Posterior cingulate gyrus (tissue), 11 donors: ENCODE measurements at regions not wholly inside any gene's neighbourhood (a gene's known extent, or its start where the extent isn't known, plus 50 kb on each side); places are given as distances from the start of the nearest gene placed in this dataset.

Source experiments
- DNase-seq, 10 donors: peaks; one replicate each; pipeline versions ENCODE4 v3.0.0 to v3.0.0-alpha.2; 2020 to 2021; ENCODE audit warnings: mixed read lengths in 3 of 10
- intact Hi-C: fragments of 100-400 bp; cut with DNase I; formaldehyde crosslinking; loops from one replicate; pipeline ENCODE4 v1.15.1; 2023

DNA sequence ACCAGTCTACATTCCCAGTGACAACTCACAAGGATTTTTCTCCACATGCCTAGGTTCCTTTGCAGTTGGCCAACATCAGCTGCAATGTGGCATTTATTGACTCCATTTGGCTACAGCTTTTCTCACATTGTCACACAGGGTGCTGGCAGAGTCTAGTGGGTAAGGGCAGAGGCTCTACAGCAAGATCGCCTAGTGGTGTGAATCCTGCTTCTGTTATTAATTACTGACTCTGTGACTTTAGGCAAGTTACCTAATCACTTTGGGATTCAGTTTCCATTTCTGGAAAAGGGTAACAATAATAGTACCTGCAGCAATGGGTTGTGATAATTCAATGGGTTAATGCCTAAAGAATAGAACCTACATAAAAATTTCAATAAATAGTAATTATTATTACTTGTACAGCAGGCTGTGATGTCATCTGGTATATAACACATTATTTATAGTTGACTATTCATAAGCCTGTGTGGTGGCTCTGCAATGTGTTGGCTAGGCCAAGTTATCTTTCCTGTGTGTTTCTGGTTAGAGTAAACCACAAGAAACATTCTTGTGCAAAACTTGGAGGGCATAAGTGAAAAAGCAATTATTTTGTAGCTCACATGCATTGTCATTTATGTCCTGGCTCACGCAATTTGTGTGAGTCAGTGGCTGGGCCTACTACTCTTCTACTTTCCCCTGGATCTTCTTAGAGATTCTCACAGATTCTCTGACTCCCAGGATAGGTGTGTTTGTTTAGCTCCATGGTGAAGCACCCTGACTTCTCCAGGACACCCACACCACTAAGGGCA is 59.5 kb downstream of the PTGS2 start:
- no peak for DNase-seq
- intact Hi-C loops = no loop called here

DNA sequence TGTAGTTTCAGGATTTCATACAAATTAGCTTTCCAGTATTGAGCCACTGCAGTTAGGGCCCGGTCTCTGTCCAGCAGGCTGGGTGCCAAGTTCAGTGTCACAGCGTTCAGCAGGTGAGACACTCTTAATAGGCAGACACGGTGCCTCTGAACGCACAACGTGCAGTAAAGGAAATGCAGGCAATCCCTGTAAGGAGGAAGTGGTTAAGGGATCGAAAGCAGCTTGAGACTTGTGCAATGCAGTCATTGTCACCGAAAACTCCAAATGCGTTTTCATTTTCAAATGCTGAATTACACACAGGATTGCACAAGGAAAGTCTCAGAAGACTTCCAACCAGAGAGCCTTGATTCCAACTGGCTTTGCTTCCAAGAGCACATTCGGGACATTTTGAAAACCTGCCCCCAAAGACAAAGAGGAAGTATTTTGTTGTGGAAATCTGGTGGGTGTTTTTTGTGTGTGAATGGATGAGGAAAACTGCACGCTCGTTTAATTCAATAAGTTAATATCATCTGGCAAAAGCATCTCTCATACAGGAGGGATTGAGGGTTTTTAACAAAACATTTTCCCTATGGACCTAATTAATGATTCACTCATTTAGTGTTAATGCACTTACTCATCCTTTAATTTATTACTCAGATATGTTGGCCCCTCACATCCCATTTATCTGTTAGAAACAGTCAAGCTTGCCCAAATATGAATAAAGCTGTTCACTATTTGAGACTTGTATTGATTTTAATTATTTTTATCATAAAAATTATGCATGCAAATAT is 61.6 kb downstream of the PTGS2 start:
- DNase-seq = peak in 3 of 10 donors; percentile 12 to 66 (median 54)
- intact Hi-C loops = loop anchor here (5.0 kb wide), 1 partner anchor 64 kb away; the partner anchor contains the start of gene PTGS2

DNA sequence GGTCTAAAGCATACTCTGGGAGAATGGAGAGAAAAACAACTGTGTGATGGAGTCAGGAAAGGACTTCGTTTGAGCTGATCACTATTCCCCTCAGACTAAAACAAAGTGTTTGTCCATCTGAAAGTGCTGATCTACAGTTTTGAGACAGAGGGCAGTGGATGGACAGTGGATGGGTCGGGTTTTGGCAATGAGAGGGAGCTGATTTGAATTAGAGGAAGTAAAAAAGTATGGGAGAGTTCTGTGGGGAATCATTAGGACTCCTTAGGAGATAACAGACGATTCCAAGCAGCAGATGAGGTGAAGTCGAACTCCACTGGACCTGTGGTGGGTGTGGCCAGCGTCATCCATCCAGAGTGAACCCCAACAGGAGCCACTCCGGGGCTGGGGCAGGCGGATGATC is 62.3 kb downstream of the PTGS2 start:
- intact Hi-C loops = loop anchor here (5.0 kb wide), 1 partner anchor 64 kb away; the partner anchor contains the start of gene PTGS2
- DNase-seq = no peak

DNA sequence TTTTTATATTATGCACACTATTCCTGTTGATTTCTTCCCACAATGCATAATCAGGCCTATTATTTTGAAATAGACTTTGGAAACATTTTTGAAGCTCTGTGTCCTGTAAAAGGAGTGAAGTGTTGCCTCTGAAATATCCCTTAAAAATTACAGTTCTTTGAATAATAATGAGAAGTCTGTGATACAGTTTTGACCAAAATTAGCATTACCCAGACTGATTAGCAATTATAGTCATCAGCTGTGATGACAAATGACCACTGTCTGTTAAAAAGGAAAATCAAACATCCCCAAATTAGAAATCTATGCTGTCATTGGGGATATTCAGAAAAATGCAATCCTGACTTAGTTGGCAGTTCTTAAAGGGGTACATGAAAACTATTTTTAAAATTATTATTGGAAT is 63.7 kb downstream of the PTGS2 start:
- intact Hi-C loops = loop anchor here (5.0 kb wide), 1 partner anchor 66 kb away; the partner anchor contains the start of gene PTGS2
- no peak for DNase-seq

DNA sequence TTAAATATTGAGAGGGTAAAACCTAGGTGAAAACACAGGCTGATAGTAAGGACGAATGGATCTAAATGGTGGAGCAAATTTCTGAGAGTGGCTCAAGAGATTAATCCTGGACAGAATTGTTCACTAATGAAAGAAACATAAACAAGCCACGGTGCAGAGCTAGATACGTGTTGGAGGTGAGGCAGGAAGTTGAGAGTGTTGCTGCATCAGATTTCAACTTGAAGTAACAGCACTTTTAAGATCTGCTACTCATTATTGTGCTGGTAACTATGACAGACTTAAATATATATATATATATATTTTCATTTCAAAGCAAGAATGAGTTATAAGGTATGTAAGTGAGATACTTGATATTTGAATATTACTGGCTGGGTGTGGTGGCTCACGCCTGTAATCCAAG is 64.9 kb downstream of the PTGS2 start:
- intact Hi-C loops = loop anchor here (5.0 kb wide), 1 partner anchor 67 kb away; the partner anchor contains the start of gene PTGS2
- no peak for DNase-seq

DNA sequence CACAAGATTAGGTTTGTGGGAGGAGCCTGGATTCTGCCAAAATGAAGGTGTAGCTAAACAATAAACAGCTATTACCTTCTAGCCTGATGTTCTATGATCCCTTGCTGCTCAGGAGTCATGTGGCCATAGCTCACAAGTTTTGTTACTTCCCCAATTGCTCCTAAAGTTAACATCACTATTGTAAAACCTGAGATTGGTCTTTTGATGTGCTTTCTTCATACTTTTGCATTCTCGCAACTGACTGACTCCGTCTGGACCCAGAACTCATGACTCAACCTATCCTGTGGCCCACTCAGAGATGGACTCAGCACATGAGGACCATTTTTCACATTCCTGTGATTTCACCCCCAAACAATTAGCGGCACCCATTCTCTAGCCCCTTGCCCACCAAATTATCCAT is 69.1 kb downstream of the PTGS2 start:
- intact Hi-C loops = no loop called here
- DNase-seq = no peak

DNA sequence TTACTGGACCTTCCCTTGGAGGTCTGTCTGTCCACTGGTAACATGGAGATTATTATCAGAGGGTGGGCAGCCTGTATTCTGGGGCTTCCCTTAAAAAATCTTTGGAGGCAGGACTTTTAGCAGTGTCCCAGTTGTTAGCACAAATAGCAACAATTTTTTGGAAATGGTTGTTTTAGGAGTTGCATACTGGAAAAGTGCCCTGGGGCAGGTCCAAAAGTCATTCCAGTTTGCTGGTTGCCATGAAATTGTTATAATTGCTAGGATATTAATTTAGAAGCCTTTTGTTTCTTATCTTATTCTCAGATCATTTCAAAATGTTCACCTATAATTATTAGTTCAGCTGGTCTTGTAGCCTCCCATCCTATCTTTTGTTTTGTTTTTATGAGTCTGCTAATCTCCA is 71.0 kb downstream of the PTGS2 start:
- DNase-seq = no peak
- intact Hi-C loops = no loop called here

DNA sequence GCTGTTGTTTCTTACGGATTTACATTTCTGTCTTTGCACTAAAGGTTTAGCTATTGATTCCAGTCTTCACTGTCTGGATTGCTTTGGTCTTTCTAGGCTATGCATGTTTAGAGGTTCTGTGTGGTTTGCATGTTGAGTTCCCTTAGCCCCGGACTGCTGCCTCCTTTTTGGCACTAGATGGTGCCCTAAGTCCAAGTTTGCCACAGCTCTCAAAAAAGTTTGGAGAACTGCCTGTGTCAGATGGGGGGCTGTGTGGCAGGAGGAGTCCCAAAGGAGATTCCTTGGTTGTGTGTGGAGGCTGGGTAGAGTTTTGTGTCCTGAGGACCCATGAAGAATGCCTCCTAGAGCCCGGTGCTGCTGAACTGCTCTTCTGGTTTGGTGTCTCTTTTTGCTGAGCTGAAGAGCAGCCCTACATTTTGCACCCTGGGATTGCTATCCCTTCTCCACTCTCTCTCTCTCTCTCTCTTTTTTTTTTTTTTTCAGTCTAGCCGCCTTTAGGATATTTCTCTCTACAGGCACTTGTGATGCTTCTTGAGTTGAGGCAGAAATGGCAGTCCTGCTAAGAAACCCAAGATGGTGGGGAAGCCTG is 74.4 kb downstream of the PTGS2 start:
- intact Hi-C loops = loop anchor here (1.0 kb wide), 1 partner anchor 379 kb away; no protein-coding TSS in a partner anchor

DNA sequence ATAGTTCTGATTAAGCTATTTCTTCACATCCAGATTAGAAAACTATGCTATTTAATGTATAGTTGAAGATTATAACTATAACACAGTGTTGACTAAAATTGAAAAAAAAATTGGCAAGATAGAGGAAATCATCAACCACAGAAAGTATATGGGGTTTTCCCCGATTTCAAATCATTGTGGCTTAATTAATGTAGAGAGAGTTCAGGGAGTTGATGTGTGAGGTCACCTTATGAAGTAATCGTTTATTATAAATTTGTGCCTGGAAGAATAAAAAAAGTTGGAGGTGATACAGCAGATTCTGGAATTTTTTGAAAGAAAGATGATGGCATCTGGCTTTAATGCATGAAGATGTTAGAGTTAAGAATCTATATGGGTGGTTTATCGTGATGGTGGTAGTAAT is 84.3 kb downstream of the PTGS2 start:
- DNase-seq = no peak
- intact Hi-C loops = no loop called here

More for the DNA sequence above, 74.4 kb downstream of the PTGS2 start:
- DNase-seq = no peak

DNA sequence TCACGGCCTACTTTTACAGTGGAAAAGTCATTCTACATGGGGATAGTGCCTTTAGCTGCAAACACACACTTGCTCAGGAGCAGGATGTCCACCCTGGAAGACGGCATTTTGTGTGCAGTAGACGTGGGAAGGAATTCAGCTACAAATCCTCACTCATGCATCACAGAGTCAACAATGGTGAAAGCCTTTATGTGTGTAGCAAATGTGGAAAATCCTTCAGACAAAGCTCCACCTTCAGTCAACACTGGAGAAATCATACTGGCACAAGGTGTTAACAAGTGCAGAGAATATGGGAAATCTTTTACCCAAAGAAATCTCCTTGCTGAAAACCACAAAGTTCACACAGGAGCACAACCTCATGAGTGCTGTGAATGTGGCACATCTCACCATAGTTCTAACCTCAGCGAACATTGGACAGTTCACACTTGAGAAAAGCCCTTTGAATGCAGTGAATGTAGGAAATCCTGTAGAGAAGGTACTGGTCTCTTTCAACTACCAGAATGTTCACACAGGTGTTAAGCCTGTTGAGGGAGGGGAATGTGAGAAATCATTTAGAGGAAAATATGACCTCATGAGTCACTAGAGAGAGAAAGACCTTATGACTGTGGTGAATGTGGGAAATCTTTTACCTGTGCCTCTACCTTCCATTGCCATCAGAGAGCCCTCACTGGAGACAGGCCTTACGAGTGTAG is 101.8 kb downstream of the PTGS2 start:
- intact Hi-C loops = no loop called here
- no peak for DNase-seq

DNA sequence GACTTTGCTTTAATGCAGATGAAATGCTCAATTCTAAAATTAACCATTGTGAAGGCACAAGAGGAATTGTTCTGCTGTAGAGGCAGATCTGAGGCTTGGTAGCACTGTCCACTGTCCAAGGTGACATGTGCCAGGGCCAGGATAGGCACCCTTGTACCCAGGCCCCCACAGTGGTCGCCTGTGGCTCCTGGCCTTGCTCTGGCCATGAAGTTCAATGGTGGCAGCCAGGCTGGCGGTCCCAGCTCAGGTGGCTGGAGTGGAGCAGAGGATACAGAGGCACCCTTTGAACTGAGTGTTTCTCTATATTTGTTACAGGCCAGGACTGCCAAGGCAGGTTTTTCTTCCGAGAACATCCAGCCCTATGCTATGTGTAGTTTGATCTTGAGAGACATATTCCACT is 102.6 kb downstream of the PTGS2 start:
- DNase-seq = peak in 1 of 10 donors; percentile 79
- intact Hi-C loops = no loop called here

DNA sequence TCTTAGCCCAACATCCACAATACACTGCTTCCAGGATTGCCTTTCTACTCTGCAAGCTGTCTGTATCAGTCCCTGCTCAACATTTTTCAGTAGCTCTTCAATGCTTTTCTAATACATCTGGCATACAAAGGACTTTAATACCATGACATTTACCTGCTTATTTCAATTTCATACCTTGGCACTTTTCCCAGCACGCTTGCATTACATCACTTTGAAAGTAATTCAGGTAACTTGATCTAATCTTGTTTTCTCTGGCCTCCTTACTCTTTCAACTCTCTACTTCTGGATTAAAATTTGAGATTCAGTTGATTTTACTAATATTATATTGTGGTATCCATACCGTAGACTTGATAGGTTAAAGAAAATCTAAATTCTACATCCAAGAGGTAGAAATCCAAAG is 103.0 kb downstream of the PTGS2 start:
- intact Hi-C loops = no loop called here
- no peak for DNase-seq

DNA sequence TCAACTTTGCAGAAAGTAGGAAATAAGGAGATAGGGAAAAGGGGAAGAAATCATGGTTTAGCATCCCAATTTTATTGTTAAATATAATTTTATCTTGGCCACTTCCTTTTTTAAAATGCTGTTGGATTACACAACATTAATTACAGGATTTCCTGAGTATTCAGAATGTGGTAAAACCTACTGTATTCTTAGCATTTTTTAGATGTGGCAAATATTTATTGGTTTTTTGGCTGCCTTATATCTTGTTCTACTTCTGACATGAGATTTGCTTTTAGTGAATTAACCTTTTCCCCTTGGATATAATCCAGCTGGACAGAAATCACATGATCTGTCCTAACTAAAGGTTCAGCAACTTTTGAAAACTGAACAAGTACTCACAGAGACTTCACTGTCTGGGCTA is 104.9 kb downstream of the PTGS2 start:
- DNase-seq = no peak
- intact Hi-C loops = no loop called here

DNA sequence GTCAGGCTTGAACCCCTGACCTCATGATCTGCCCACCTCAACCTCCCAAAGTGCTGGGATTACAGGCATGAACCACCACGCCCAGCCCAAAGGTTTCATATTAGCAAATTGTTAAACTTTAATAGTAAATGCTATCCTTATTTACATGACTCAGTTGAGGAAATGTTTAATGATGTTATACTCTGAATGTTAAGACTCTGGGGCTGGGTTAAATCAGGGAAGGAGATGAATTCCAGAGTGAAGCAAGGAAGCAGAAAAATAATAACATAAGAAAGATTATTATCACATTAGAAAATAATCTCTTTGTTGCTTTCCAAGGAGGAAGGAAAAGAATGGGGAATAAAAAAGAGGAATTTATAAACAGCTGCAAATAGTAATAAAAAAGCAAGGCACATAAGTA is 105.3 kb downstream of the PTGS2 start:
- intact Hi-C loops = no loop called here
- no peak for DNase-seq

DNA sequence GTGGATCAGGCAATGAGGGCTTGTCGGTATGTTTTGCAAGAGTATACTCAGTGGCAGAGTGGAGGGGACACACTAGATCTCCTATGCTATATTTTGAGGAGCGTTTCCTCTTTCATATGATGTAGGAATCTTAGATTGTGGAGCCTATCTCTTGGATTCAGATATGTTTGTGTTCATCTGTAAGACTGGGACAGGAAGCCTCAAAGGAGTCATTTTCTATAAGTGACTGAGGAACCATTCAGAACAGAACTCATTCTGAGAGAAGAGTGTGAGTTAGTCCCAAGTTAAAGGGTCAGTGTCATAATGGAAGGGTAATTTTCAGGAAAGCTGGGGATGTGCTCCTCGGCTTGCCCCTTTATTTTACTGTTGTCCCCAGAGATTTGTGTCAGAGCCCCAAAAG is 107.7 kb downstream of the PTGS2 start:
- DNase-seq = no peak
- intact Hi-C loops = no loop called here

DNA sequence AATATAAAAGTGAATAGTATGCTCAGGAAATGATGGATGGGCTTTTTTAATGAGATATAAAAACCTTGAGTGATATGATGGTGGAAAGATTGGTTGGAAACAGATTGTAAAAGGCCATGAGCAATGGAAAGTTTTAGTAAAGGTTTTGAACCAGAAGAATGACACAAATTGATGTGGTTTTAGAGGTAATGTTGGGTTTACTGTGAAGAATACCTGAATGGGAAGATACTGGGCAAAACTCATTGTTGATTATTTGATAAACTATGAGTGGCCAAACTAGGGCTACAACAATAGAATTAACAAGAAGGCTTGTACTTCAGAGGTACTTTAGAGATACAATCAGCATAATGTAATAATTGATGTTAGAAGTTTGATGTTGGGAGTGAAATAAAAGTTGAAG is 108.5 kb downstream of the PTGS2 start:
- no peak for DNase-seq
- intact Hi-C loops = no loop called here

DNA sequence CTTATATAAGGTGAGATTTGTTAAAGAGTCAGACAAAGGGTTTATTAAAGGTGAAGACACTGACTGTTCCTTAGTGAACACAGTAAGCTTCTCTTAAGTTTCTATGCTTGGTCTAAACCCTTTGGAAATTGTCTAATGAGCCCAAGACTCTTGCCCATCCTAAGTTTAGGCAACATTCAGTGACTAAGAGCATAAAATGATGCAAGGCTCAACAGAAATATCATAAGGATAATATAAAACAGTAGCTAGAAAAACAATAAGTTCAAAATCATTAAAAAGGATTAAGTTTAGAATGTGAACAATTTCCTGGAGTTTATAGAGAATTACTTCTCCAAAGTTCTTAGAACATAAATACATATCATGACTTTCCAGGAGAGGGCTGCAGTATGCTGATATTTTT is 108.9 kb upstream of the PDC start:
- no peak for DNase-seq
- intact Hi-C loops = no loop called here

DNA sequence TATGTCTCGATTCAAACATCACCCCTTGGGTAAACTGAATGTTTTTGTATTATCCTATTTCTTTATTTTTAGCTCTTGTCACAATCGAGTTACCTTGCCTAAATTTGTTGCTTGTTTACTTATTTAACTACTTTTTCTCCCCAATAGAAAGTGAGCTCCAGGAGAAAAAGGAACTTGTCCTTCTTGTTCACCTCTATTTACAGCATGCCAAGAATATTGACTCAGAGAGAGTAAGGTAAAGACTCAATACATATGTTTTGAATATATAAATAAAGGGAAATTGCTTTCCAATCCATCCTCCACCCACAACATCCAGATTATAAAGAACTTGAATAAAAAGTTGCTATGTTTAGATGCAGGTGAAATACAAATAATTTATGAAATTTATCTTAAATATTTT is 107.3 kb upstream of the PDC start:
- intact Hi-C loops = no loop called here

DNA sequence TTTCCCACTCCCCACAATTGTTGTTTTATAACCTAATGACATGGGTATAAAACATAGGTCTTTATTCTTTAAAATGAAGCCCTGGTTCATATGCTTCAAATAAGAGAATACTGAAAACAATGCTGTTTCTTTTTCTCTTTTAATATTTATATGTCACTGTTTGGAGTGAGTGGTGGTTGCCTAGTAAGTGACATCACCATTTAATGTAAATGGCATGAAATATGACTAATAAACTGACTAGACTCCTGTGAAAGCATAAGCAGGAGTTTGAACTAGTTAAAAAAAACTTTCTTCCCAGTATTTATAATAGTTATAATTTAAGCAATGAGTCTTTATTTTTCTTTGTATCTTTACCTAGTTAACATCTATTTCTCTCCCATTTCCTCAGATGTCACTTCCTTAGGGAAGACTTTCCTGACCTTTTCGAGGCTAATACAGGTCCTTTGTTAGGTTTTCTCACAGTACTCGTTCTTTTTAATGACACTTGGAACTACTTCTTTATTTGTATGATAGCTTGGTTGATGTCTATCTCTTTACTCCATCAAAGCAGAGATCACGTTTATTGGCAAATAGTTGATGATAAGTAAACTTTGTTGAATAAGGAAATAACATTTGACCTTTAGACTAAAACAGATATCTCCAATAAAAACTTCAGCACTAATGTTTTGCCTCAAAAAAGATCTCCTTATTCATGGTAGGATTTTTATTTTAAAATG is 105.4 kb upstream of the PDC start:
- DNase-seq = no peak
- intact Hi-C loops = no loop called here

More for the DNA sequence above, 107.3 kb upstream of the PDC start:
- no peak for DNase-seq

DNA sequence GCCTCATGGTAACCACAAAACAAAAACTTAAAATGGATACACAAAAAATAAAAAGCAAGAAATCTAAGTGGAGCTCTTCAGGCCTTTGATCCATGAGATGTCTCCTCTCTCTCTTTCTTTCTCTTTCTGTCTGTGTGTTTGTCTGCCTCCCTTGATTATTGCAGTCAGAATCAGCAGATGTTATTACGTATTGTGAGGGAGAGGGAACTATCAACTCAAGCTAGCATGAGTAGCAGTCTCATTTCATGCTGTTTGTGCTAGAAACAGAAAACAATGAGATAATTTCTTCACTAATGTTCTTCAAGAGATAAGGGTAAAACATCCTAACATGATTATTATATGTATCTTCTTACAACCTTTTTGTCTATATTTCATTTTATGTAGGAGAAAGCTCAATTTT is 103.7 kb upstream of the PDC start:
- intact Hi-C loops = no loop called here

More for the DNA sequence above, 103.7 kb upstream of the PDC start:
- DNase-seq = no peak
